HK-2 (cell line): ENCODE measurements at regions not wholly inside any gene's neighbourhood (a gene's known extent, or its start where the extent isn't known, plus 50 kb on each side); places are given as distances from the start of the nearest gene placed in this dataset.

Experiments used
- DNase-seq: peaks from one replicate; pipeline ENCODE4 v3.0.0-alpha.2; 2018; ENCODE audit not compliant: unreplicated experiment

- no peak for DNase-seq
Measured at GRCh38 chr22:48434868-48435250, 1392.8 kb downstream of the BRD1 start.

GRCh38 chr22:48434156-48434867, 1393.4 kb downstream of the BRD1 start:
- DNase-seq, result no peak

- no peak for DNase-seq
Measured at GRCh38 chr22:48433647-48434046, 1394.0 kb downstream of the BRD1 start.

- no peak for DNase-seq
Measured at GRCh38 chr22:48432781-48433518, 1394.7 kb downstream of the BRD1 start.

- no peak for DNase-seq
Measured at GRCh38 chr22:48431536-48432315, 1395.9 kb downstream of the BRD1 start.

GRCh38 chr22:48431014-48431413, 1396.7 kb downstream of the BRD1 start:
- no peak for DNase-seq

- DNase-seq, result no peak
Measured at GRCh38 chr22:48429446-48430020, 1398.1 kb downstream of the BRD1 start.

- no peak for DNase-seq
Measured at GRCh38 chr22:48428631-48429371, 1398.9 kb downstream of the BRD1 start.

- no peak for DNase-seq
Measured at GRCh38 chr22:48427731-48428211, 1399.9 kb downstream of the BRD1 start.

- no peak for DNase-seq
Measured at GRCh38 chr22:48426466-48427380, 1401.0 kb downstream of the BRD1 start.

- no peak for DNase-seq
Measured at GRCh38 chr22:48425641-48426040, 1402.0 kb downstream of the BRD1 start.

GRCh38 chr22:48425091-48425506, 1402.6 kb downstream of the BRD1 start:
- DNase-seq, result no peak

- DNase-seq, result no peak
Measured at GRCh38 chr22:48424661-48425060, 1403.0 kb downstream of the BRD1 start.

- no peak for DNase-seq
Measured at GRCh38 chr22:48424201-48424627, 1403.5 kb downstream of the BRD1 start.

GRCh38 chr22:48423481-48423911, 1404.2 kb downstream of the BRD1 start:
- DNase-seq, result no peak

- no peak for DNase-seq
Measured at GRCh38 chr22:48422900-48423480, 1404.7 kb downstream of the BRD1 start.

- no peak for DNase-seq
Measured at GRCh38 chr22:48418831-48419230, 1408.8 kb downstream of the BRD1 start.

GRCh38 chr22:48417225-48418070, 1410.2 kb downstream of the BRD1 start:
- no peak for DNase-seq
